AG04450 (cell line): ENCODE measurements at regions not wholly inside any gene's neighbourhood (a gene's known extent, or its start where the extent isn't known, plus 50 kb on each side); places are given as distances from the start of the nearest gene placed in this dataset.

ENCODE experiments used
- CTCF ChIA-PET: fragments of 300-600, 350-600 bp; formaldehyde crosslinking; extraction: SDS; loops from one replicate; lab custom pipeline; 2022; ENCODE audit warnings: antibody characterized with exemption, inconsistent platforms; lab: Charles Lee
- POLR2A ChIA-PET: fragments of 350-600 bp; formaldehyde crosslinking; extraction: SDS; loops from one replicate; lab custom pipeline; 2021; ENCODE audit warnings: antibody characterized with exemption, inconsistent platforms; lab: Yijun Ruan, JAX
- DNase-seq: peaks from one replicate; pipeline ENCODE4 v3.0.0-alpha.2; 2011; ENCODE audit warnings: low read depth, low spot score
- H3K27ac ChIP-seq: one replicate; pipeline ENCODE4 v1.5.1; 2012; ENCODE audit warnings: low read depth, low read length, control low read depth
- H3K27me3 ChIP-seq: one replicate; pipeline ENCODE4 v1.6.0; 2012; ENCODE audit warnings: low read length; ENCODE audit not compliant: control insufficient read depth, insufficient read depth
- H3K4me3 ChIP-seq: 2 replicates; pipeline ENCODE4 v1.5.1; 2011; ENCODE audit warnings: mild to moderate bottlenecking, low read depth, low read length, control low read depth
- H3K9me3 ChIP-seq: 2 replicates; pipeline ENCODE4 v1.5.1; 2012; ENCODE audit warnings: low read length; ENCODE audit not compliant: control insufficient read depth, insufficient read depth
- CTCF ChIP-seq: IDR thresholded peaks from 2 replicates; pipeline ENCODE4 v1.5.1; 2011; ENCODE audit warnings: low read depth, low read length, control low read depth, inconsistent platforms

GRCh38 chr1:88266051-88266450 is 418.0 kb upstream of the PKN2 start:
- Histone ChIP-seq H3K9me3 (no peaks in the 10 kb centered on the region), H3K4me3 (no peak overlapping the region), H3K27ac (no peak overlapping the region), H3K27me3 (no peaks in the 10 kb centered on the region)
- ChIA-PET POLR2A (no interaction called here), CTCF (no interaction called here)
- no peak for DNase-seq
- TF ChIP-seq CTCF, result no peak

- ChIA-PET CTCF (no interaction called here), POLR2A (no interaction called here)
- no peak for DNase-seq
- H3K4me3 ChIP-seq, result no peak overlapping the region
- no peaks in the 10 kb centered on the region for H3K9me3 ChIP-seq
- H3K27me3 ChIP-seq, result no peaks in the 10 kb centered on the region
- H3K27ac ChIP-seq, result no peak overlapping the region
- no peak for TF ChIP-seq CTCF
Observed at GRCh38 chr1:88272216-88272615, 411.9 kb upstream of the PKN2 start.

- no peak overlapping the region for H3K4me3 ChIP-seq
- ChIA-PET POLR2A (no interaction called here), CTCF (no interaction called here)
- H3K9me3 ChIP-seq, result no peaks in the 10 kb centered on the region
- no peaks in the 10 kb centered on the region for H3K27me3 ChIP-seq
- TF ChIP-seq CTCF, result no peak
- no peak for DNase-seq
- H3K27ac ChIP-seq, result no peak overlapping the region
Observed at GRCh38 chr1:88274431-88274830, 409.6 kb upstream of the PKN2 start.

GRCh38 chr1:88275259-88275862 is 408.7 kb upstream of the PKN2 start:
- POLR2A ChIA-PET, result no interaction called here
- no peaks in the 10 kb centered on the region for H3K27me3 ChIP-seq
- no peak for DNase-seq

More at GRCh38 chr1:88275259-88275862, 408.7 kb upstream of the PKN2 start:
- CTCF ChIA-PET, result interaction anchor here (0.6 to 0.7 kb wide), 2 partner anchors 249 to 410 kb away, joined by 3 to 5 read pairs; no protein-coding TSS in a partner anchor
- Histone ChIP-seq H3K4me3 (no peak overlapping the region), H3K27ac (no peak overlapping the region), H3K9me3 (no peaks in the 10 kb centered on the region)
- TF ChIP-seq CTCF, result no peak
